HG02623 (cell line): ENCODE measurements at regions not wholly inside any gene's neighbourhood (a gene's known extent, or its start where the extent isn't known, plus 50 kb on each side); places are given as distances from the start of the nearest gene placed in this dataset.
"Not testable (repeated sequence)": the region's sequence is repeated elsewhere in the genome, so short reads cannot be mapped to it uniquely, and the experiment has no call there.

Source experiments
- ATAC-seq: cut with Tn5 transposase; IDR thresholded peaks from one replicate; pipeline ENCODE4 v1.9.1; 2021; ENCODE audit warnings: moderate library complexity; ENCODE audit not compliant: unreplicated experiment

GRCh38 chr5:154626876-154627557, 128.2 kb upstream of the LARP1 start:
- ATAC-seq, result no peak

DNA sequence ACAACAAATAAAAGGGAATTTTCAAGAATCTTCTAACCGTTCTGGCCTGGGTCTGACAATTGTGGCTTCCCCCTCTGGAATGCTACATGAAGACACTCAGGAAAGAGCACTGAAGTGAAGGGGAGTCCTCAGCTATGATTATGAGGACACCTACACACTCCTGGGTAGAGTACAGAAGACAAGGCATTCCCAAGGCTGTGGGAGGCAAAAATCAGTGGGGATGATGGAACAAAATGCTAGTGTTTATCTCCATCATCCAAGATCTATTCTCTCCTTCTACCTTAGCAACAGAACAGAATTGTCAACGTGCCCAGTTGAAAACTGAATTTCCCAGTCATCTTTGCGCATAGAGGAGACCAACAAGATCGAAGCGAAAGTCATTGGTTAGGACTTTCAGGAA, 130.1 kb upstream of the LARP1 start:
- no peak for ATAC-seq

DNA sequence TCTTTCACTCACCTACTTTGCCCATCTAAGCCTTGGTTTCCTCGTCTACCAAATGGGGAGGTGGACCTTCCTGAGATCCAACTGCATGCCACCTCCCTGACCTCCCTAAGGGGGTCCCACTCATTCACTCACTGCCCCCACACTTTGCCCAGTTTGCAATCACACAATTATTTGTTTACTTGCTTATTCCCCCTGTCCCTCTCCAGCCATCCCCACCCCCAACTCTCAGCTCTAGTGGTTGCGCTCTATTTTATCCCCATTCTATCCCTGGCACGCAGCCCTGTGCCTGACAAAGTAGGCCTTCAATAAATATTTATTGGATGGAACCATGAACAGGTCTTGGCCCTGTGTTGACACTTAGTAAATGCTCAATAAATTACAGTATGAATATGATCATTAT, 130.8 kb upstream of the LARP1 start:
- no peak for ATAC-seq

- ATAC-seq, result no peak
Measured at GRCh38 chr5:154620411-154620810, 134.8 kb upstream of the LARP1 start.

DNA sequence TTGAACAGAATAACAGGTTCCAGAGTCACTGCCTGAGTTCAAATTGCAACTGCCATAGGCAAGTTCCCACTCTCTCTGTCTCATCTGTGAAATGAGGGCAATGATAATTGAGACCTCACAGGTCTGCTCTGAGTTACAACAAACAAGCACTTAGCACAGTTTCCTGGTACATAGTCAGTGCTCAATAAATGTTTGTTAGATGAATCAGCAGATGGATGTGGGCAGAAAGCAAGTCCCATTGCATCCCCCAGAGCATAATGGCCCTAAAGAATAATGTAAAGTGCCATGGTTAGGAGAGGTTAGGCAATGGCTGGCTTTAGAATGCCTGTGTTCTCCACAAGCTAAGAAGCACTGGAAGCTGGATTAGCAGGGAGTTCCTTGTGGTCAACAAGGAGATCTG, 136.5 kb upstream of the LARP1 start:
- ATAC-seq, result no peak

GRCh38 chr5:154614595-154614994, 136.6 kb upstream of the HAND1 start:
- ATAC-seq, result no peak

DNA sequence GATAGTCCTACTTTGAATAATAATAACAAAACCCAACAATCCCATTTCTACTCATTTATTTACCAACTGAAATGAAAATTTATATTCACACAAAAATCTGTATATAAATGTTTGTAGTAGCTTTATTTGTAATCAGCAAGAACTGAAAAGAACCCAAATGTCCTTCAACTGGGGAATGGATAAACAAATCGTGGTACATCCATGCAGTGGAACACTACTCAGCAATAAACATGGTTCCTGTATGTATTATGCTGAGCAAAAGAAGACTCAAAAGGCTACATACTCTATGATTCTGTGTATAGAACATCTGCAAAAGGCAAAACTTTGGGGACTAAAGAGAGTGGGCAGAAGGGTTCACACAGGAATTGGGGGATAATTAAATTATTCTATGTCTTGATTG, 136.1 kb upstream of the HAND1 start:
- ATAC-seq, result no peak

DNA sequence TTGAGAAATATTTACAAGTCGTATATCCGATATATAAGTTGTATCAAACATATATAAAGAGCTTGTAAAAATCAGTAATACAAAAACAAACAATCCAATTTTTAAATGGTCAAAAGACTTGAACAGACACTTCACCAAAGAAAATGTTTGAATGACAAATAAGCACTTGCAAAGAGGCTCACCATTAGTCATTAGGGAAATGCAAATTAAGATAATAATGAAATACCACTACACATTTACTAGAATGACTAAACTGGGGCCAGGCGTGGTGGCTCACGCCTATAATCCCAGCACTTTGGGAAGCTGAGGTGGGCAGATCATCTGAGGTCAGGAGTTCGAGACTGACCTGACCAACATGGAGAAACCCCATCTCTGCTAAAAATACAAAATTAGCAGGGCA, 134.6 kb upstream of the HAND1 start:
- ATAC-seq, result no peak

DNA sequence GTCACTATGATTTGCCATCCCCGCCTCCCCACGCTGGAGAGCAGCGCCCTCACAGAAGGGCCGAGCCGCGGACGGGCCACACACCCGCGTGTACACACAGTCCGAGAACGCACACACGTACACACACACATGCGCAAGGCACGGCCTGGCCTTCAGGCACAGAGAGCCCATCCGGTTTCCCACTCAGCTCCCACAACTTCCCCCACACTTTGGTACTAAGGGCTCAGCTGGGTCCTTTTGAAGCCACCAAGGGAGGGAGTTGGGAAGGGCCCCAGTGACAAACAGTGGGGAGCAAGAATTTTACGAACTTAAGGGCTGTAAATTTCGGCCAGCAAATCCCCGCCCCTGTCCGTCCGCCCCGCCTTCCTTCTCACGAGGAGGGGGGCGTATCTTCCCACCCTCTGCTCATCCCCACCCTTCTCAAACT, 133.3 kb upstream of the HAND1 start:
- no peak for ATAC-seq

DNA sequence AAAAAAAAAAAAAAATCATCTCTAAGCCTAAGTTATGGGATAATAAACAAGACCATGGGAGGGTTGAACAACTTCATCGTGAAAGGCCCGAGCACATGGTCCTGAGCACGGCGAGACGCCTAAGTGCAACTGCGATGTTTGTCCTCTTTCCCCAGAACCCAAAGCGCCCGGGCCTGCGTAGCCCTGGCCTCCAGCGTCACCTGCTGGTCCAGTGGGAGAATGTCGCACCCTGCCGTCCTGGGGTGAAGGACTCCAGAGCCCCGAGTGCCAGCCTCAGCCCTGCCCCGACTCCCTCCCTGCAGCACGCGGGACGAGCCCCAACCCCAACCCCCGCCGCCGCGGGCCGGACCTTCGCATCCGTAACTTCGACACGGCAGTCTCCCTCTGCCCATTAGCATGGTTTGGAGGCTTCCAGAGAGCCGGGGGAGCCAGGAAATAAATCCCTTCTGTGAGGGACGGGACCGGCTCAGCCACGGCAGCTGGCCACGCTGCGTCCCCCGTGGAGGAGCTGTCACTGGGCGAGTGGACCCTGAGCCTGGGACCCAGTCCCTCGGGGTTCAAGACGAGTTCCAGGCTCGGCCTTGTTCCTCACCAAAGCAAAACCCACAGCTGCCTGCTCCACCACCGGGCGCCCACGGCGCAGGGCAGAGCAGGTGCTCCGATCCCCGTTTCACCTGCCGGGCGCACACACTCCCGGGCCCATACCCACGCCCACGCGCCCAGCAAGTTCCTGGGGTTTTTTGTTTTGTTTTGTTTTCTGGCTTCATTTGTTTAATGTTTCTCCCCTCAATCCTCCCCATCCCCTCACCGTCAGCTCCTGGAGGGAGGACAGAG, 132.5 kb upstream of the HAND1 start:
- peak; percentile 87 for ATAC-seq

DNA sequence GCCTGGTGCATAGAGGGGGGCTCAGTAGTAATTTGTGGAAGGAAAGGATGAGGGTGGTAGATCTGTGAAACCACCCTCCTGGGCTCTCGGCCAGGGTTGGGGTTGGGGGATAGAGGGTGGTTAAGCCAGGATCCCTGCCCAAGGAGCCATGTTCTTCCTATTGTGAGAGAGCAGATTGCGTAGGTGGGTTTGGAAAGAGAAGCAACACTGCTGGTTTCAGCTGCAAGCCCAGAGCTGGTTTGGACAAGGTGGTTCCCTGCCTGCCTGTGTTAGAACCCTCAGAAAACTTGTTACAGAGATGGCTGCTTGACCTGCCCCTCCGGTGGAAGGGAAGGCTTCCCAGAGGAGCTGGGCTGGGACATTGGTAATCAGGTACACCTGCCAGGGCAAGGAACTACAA, 131.2 kb upstream of the HAND1 start:
- no peak for ATAC-seq

DNA sequence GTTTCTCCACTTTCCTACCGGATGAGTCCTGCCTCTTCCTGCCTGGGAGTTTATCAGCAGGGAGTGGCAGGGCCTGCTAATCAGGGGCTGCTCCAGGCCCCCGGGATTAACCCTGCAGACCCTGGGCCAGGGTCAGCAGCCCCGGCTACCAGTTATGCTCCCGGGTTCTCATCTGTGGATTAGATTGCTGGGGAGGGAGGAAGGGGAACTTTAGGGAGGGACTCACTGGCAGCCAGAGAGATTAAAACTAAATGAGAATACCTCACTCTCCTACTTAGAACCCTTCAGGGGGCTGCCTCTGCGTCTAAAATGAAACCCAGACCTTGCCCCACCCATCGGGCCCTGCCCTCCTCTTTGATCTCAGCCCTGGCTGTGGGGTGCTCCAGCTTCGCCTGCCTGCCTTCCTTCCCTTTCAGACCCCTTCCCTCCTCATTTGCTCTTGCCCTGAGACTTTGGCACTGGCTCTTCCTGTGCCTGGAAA, 130.5 kb upstream of the HAND1 start:
- ATAC-seq, result no peak

GRCh38 chr5:154607746-154608145, 129.7 kb upstream of the HAND1 start:
- no peak for ATAC-seq

- ATAC-seq, result no peak
Measured at GRCh38 chr5:154606246-154606645, 128.2 kb upstream of the HAND1 start.

DNA sequence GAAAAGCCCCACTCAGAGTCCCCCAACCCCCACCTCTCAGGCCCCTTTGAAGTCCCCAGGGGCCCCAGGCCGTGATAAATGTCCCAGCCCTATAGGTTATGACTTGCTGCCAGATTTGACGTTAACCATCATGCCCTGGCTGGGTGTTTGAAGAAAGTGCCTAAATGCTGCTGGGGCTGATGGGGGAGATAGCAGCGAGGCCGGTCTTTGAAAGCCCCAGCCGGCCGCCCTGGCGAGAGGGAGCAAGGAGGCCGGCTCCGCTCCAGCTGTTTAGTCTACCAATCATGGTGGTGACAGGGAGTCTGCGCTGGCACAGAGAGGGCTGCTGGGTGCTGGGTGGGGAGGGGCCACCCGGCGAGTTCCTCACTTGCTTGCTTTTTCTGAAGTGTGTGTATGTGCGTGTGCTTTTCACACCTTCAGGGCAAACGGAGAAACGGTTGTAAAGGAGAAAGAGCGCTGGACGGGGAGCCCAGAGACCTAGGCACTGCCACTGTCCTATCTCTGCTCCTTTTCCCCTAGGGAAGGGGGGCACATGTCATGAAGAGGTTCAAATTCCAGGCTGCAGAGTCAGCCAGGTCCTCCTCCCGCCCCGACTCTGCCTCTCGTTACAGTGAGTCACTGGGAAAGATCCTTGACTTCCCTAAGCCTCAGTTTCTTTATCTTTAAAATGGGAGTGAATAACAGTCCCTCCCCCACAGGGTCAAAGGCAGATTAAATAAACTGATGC, 126.1 kb upstream of the HAND1 start:
- ATAC-seq, result no peak

DNA sequence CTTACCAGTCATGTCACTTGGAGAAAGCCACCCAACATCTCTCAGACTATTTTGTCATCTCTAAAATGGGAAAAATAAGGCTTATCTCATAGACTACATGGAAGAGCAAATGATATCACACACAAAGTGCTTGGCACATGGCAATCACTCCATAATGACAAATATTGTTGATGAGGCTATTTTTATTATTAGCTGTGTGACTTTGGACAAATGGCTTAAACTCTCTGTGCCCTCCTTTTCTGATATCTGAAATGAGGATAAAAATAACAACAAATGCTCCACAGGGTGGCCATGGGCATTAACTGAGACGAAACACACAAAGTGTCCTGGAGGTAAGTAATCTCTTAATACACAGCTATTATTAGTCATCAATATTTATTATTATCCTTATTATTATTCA, 125.5 kb upstream of the HAND1 start:
- ATAC-seq, result no peak

- no peak for ATAC-seq
Measured at GRCh38 chr5:154603011-154603410, 125.0 kb upstream of the HAND1 start.

DNA sequence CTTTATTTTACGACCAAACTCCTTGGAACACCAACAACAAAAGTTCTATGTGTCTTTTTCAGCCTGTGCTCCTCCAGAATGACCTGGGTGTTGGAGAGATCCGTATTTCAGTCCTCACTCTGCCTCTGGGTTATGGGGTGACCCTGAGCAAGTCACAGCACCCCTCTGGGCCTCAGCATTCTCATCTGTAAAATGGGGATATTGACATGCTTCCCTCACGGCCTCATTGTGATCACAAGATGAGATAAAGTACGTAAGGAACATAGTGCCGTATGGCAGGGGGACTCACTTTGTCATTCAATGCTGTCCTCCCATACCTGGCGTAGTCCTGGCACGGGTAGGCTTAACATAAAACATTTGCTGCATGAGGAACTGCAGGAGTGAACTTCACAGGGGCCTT, 123.0 kb upstream of the HAND1 start:
- no peak for ATAC-seq

DNA sequence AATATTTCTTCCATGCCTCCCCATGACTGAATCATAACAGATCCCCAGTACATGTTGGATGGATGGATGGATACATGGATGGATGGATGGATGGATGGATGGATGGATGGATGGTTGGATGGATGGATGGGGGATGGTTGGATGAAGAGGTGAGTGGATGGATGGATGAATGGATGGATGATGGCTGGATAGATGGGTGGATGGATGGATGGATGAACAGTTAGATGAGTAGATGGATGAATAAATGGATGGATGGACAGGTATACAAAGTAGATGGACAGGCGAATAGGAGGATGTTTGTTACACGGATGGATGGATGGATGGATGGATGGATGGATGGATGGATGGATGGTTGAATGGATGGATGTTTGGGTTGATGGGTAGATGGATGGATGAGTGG, 120.0 kb upstream of the HAND1 start:
- ATAC-seq, result no peak

- ATAC-seq, result not testable (repeated sequence)
Measured at GRCh38 chr5:154596844-154597243, 118.8 kb upstream of the HAND1 start.

GRCh38 chr5:154595662-154596061, 117.6 kb upstream of the HAND1 start:
- ATAC-seq, result no peak

- no peak for ATAC-seq
Measured at GRCh38 chr5:154593796-154594195, 115.8 kb upstream of the HAND1 start.
